Pancreas (tissue), 10 donors: ENCODE measurements at regions not wholly inside any gene's neighbourhood (a gene's known extent, or its start where the extent isn't known, plus 50 kb on each side); places are given as distances from the start of the nearest gene placed in this dataset.

Experiments used
- ATAC-seq, 4 donors: fragments of 200-7000 bp; cut with Tn5 transposase; one replicate each; pipeline versions ENCODE4 v1.8.0 to v1.9.1; 2020; ENCODE audit warnings: mild to moderate bottlenecking in 4 of 4, moderate library complexity in 4 of 4
- DNase-seq, 6 donors: peaks; one replicate each; pipeline ENCODE4 v3.0.0-alpha.2; 2020
- FAIRE-seq: peaks from 2 replicates; lab custom pipeline; 2012; peaks lifted over from hg19 to GRCh38; lab: Jason Lieb, UNC
- H3K27ac ChIP-seq, 4 donors: fragments of 200-600 bp; sonication (generic); 1 replicate in 3 of 4; 2 replicates in 1 of 4; pipeline versions ENCODE4 v1.5.0 to v1.8.0; 2020
- H3K27me3 ChIP-seq, 4 donors: fragments of 200-600 bp; one replicate each; pipeline ENCODE4 v1.8.0; 2021
- H3K36me3 ChIP-seq, 3 donors: fragments of 200-600 bp; sonication (generic) in 1 of 3; one replicate each; pipeline versions ENCODE4 v1.5.0 to v1.8.0; 2020 to 2021
- H3K4me1 ChIP-seq, 3 donors: fragments of 200-600 bp; one replicate each; pipeline ENCODE4 v1.8.0; 2021
- H3K4me3 ChIP-seq, 4 donors: fragments of 200-600 bp; sonication (generic) in 2 of 4; one replicate each; pipeline versions ENCODE4 v1.5.0 to v1.8.0; 2020 to 2021
- H3K9me3 ChIP-seq, 4 donors: fragments of 200-600 bp; one replicate each; pipeline ENCODE4 v1.8.0; 2021
- CTCF ChIP-seq, 4 donors: fragments of 200-600 bp; sonication (generic) in 3 of 4; IDR thresholded peaks; one replicate each; pipeline versions ENCODE4 v1.5.0 to v1.8.0; 2021; ENCODE audit warnings: antibody characterized with exemption in 4 of 4
- WGBS, 2 donors: extraction: QIAGEN DNeasy Blood & Tissue Kit; methylation state at CpG; one replicate each; pipeline ENCODE4 v1.1.7; 2013; 5-methylcytosine and 5-hydroxymethylcytosine counted together
- intact Hi-C, 3 donors: fragments of 100-400 bp; cut with DNase I; formaldehyde crosslinking; loops; one replicate each; pipeline versions ENCODE4 v1.11.1 to v1.14.2; 2022
- donor health status: healthy with polysubstance abuse.
- donor health status: DM: no; HTN: no; CAD: no; lungs with moderate emphysema.
- donor health status: DM: no; HTN: no; CAD: no.
- donor health status: control.
- donor health status: control.
- donor health status: Bipolar disorder and iron deficiency.
- donor health status: DM: yes; HTN: yes; CAD: no.
- donor health status: DM: no; HTN: no; CAD: no.
- donor health status: DM: no; HTN: no; CAD: no.
- donor health status: DM: yes; HTN: yes; CAD: no.

DNA sequence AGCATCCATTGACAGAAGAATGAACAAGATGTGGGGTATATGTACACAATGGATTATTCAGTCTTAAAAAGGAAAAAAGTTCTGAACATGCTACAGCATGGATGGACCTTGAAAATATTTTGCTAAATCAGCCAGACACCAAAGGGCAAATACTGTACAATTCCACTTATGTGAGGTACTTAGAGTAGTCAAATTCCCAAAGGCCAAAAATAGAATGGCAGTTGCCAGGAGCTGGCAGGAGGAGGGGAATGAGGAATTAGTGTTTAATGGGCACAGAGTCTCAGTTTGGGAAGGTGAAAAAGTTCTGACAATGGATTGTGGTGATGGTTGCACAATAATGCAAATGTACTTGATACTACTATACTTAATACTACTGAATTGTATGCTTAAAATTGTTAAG, 193.2 kb downstream of the MBD2 start:
- Histone ChIP-seq H3K36me3 (no peaks in the 10 kb centered on the region), H3K4me1 (no peaks in the 10 kb centered on the region), H3K9me3 (no peaks in the 10 kb centered on the region), H3K4me3 (no peak overlapping the region), H3K27me3 (no peaks in the 10 kb centered on the region), H3K27ac (no peak overlapping the region)
- intact Hi-C loops: no loop called here
- FAIRE-seq (no peak), DNase-seq (no peak), ATAC-seq (no peak)
- TF ChIP-seq CTCF (IDR thresholded peaks at IDR 0.05): no peak

- H3K27ac ChIP-seq: no peak overlapping the region
- no peak for TF ChIP-seq CTCF (IDR thresholded peaks at IDR 0.05)
- DNase-seq (no peak), FAIRE-seq (no peak), ATAC-seq (no peak)
- H3K4me1 ChIP-seq: no peaks in the 10 kb centered on the region
- H3K9me3 ChIP-seq: no peaks in the 10 kb centered on the region
- H3K36me3 ChIP-seq: no peaks in the 10 kb centered on the region
- no peak overlapping the region for H3K4me3 ChIP-seq
- H3K27me3 ChIP-seq: no peaks in the 10 kb centered on the region
- WGBS, 2 donors: 79 to 86% methylated on average over 2 of the region's 2 CpGs
- intact Hi-C loops: no loop called here
These were observed 194.0 kb downstream of the MBD2 start for GRCh38 chr18:54030434-54030833.

GRCh38 chr18:54023471-54023870, 201.0 kb downstream of the MBD2 start:
- Histone ChIP-seq H3K36me3 (no peaks in the 10 kb centered on the region), H3K27me3 (no peaks in the 10 kb centered on the region), H3K27ac (no peak overlapping the region), H3K9me3 (no peaks in the 10 kb centered on the region), H3K4me3 (no peak overlapping the region), H3K4me1 (no peaks in the 10 kb centered on the region)
- TF ChIP-seq CTCF (IDR thresholded peaks at IDR 0.05): no peak
- FAIRE-seq: no peak
- ATAC-seq: no peak
- intact Hi-C loops: no loop called here
- DNase-seq: no peak
- 76 to 88% methylated on average over 4 of the region's 4 CpGs for WGBS, 2 donors

GRCh38 chr18:54020966-54021365, 203.5 kb downstream of the MBD2 start:
- Histone ChIP-seq H3K9me3 (no peaks in the 10 kb centered on the region), H3K4me1 (no peaks in the 10 kb centered on the region), H3K27ac (no peak overlapping the region), H3K4me3 (no peak overlapping the region), H3K36me3 (no peaks in the 10 kb centered on the region), H3K27me3 (no peaks in the 10 kb centered on the region)
- FAIRE-seq: no peak
- DNase-seq: no peak
- no peak for ATAC-seq
- TF ChIP-seq CTCF (IDR thresholded peaks at IDR 0.05): no peak
- intact Hi-C loops: no loop called here

DNA sequence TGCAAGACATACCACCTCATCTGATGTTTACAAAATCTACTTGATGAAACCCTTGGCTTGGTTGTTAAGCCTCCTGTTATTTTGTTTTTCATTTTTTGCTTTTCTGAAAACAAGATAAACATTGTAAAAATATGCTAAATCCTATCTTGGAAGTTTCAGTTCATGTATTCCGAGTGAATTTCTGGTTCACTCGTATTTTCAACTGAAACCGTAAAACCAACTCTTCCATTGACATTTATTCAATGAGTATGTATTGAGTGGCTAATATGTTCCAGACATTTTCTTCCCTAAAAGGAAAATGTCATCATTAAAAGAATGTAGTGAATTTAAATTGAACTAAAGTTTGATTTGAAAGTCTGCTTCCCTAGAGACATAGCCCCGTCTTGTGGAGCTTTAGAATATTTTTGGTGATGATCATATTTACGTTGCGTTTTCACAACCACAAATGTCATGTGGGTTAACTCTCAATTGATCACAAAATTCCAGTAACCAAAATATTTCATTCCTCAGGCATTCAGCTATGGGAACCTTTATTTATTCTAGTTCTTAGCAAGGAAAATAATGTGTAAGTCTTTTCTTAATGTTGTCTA, 204.2 kb downstream of the MBD2 start:
- ATAC-seq (no peak), DNase-seq (no peak), FAIRE-seq (no peak)
- Histone ChIP-seq H3K4me1 (no peaks in the 10 kb centered on the region), H3K9me3 (no peaks in the 10 kb centered on the region), H3K36me3 (no peaks in the 10 kb centered on the region), H3K27ac (no peak overlapping the region), H3K27me3 (no peaks in the 10 kb centered on the region), H3K4me3 (no peak overlapping the region)
- WGBS, 2 donors: 80 to 88% methylated on average over 6 of the region's 6 CpGs
- TF ChIP-seq CTCF (IDR thresholded peaks at IDR 0.05): no peak
- intact Hi-C loops: no loop called here
